Endothelial cell of umbilical vein (primary cell): ENCODE measurements at regions not wholly inside any gene's neighbourhood (a gene's known extent, or its start where the extent isn't known, plus 50 kb on each side); places are given as distances from the start of the nearest gene placed in this dataset.

Source experiments
- BruUV-seq: library from RNA; stranded (reverse); fragments of 400-500 nt; replicated peaks from 2 replicates; lab custom pipeline; 2021; lab: Mats Ljungman, UMichigan
- CTCF ChIA-PET: fragments of 300-600, 350-600 bp; sonication (Branson Sonifier 250); formaldehyde crosslinking; loops from one replicate; lab custom pipeline; 2021; ENCODE audit warnings: antibody characterized with exemption, inconsistent platforms; lab: Charles Lee
- POLR2A ChIA-PET: fragments of 300-600, 350-600 bp; sonication (Branson Sonifier 250); formaldehyde crosslinking; loops from one replicate; lab custom pipeline; 2021; ENCODE audit warnings: antibody characterized with exemption, inconsistent platforms; lab: Charles Lee
- DNase-seq: peaks from one replicate; pipeline ENCODE4 v3.0.0-alpha.2; 2011; ENCODE audit warnings: low read depth, low spot score
- FAIRE-seq: peaks from 2 replicates; lab custom pipeline; 2011; peaks lifted over from hg19 to GRCh38; lab: Jason Lieb, UNC
- H2AFZ ChIP-seq: 2 replicates; pipeline ENCODE4 v1.6.0; 2012; ENCODE audit warnings: low read depth, low read length, control low read depth, inconsistent platforms
- H3K27ac ChIP-seq: 2 replicates; pipeline ENCODE4 v1.5.1; 2011; ENCODE audit warnings: low read depth, mild to moderate bottlenecking, control low read depth, low read length, moderate library complexity; ENCODE audit not compliant: insufficient read depth
- H3K27me3 ChIP-seq, 2 experiments: 2 replicates each; pipeline versions ENCODE4 v1.6.0 to v1.6.1; 2011; ENCODE audit warnings: low read length in 2 of 2, mixed read lengths in 1 of 2; ENCODE audit not compliant: control insufficient read depth in 2 of 2, insufficient read depth in 2 of 2
- H3K36me3 ChIP-seq, 2 experiments: 2 replicates in 1 of 2; 3 replicates in 1 of 2; pipeline ENCODE4 v1.5.1; 2011; ENCODE audit warnings: low read length in 2 of 2, mild to moderate bottlenecking in 1 of 2, moderate library complexity in 1 of 2; ENCODE audit not compliant: control insufficient read depth in 2 of 2, insufficient read depth in 2 of 2; ENCODE audit errors: extremely low read depth in 1 of 2
- H3K4me1 ChIP-seq: 3 replicates; pipeline ENCODE4 v1.5.1; 2011; ENCODE audit warnings: mild to moderate bottlenecking, low read length; ENCODE audit not compliant: control insufficient read depth, insufficient read depth; ENCODE audit errors: extremely low read depth
- H3K4me2 ChIP-seq: 2 replicates; pipeline ENCODE4 v1.6.1; 2011; ENCODE audit warnings: low read length, control low read depth, mixed read lengths; ENCODE audit not compliant: insufficient read depth
- H3K4me3 ChIP-seq, 3 experiments: fragments of 200-600 bp in 1 of 3; sonication (generic), shearing (Covaris generic) in 1 of 3; replicated peaks in 1 of 3; 2 replicates each; pipeline ENCODE4 v1.5.1; 2011 to 2016; ENCODE audit warnings: control low read depth in 3 of 3, low read length in 3 of 3, mild to moderate bottlenecking in 2 of 3, inconsistent platforms in 1 of 3, low read depth in 1 of 3, moderate library complexity in 1 of 3; ENCODE audit not compliant: insufficient read depth in 1 of 3
- H3K79me2 ChIP-seq: 2 replicates; pipeline ENCODE4 v1.6.0; 2012; ENCODE audit warnings: low read length, inconsistent platforms; ENCODE audit not compliant: control insufficient read depth, insufficient read depth
- H3K9ac ChIP-seq: replicated peaks from 2 replicates; pipeline ENCODE3; 2011; ENCODE audit warnings: low read length, control low read depth; ENCODE audit not compliant: insufficient read depth; ENCODE audit errors: extremely low read depth
- H3K9me1 ChIP-seq: replicated peaks from 3 replicates; pipeline ENCODE4 v1.6.0; 2011; ENCODE audit warnings: mild to moderate bottlenecking, low read length; ENCODE audit not compliant: control insufficient read depth, insufficient read depth; ENCODE audit errors: extremely low read depth
- H3K9me3 ChIP-seq: replicated peaks from 2 replicates; pipeline ENCODE4 v1.5.1; 2012; ENCODE audit warnings: low read length, inconsistent platforms; ENCODE audit not compliant: control insufficient read depth, insufficient read depth
- H4K20me1 ChIP-seq: replicated peaks from 2 replicates; pipeline ENCODE3; 2011; ENCODE audit warnings: mild to moderate bottlenecking, low read length; ENCODE audit not compliant: control insufficient read depth, insufficient read depth; ENCODE audit errors: extremely low read depth
- CTCF ChIP-seq, 2 donors: IDR thresholded peaks; 1 replicate in 1 of 2; 2 replicates in 1 of 2; pipeline ENCODE4 v1.5.1; 2011; ENCODE audit warnings: low read length in 2 of 2, mild to moderate bottlenecking in 2 of 2, moderate library complexity in 2 of 2, control low read depth in 1 of 2, inconsistent platforms in 1 of 2, low read depth in 1 of 2; ENCODE audit not compliant: insufficient read depth in 1 of 2; ENCODE audit errors: extremely low read depth in 1 of 2
- EZH2 ChIP-seq: IDR thresholded peaks from 2 replicates; pipeline ENCODE4 v1.6.1; 2012; ENCODE audit warnings: borderline replicate concordance, low read depth, mild to moderate bottlenecking, moderate library complexity, low read length, inconsistent platforms; ENCODE audit not compliant: severe bottlenecking
- FOS ChIP-seq: IDR thresholded peaks from 2 replicates; pipeline ENCODE4 v1.6.1; 2011; ENCODE audit warnings: mild to moderate bottlenecking, low read length, moderate library complexity, borderline replicate concordance; ENCODE audit not compliant: insufficient read depth
- GATA2 ChIP-seq: IDR thresholded peaks from 2 replicates; pipeline ENCODE4 v1.7.0; 2011; ENCODE audit warnings: low read depth, mild to moderate bottlenecking, moderate library complexity, mixed read lengths, low read length; ENCODE audit not compliant: insufficient read length, insufficient read depth
- JUN ChIP-seq: IDR thresholded peaks from 2 replicates; pipeline ENCODE4 v1.6.1; 2011; ENCODE audit warnings: borderline replicate concordance, low read depth; ENCODE audit not compliant: insufficient read length, insufficient read depth
- MAX ChIP-seq: IDR thresholded peaks from 2 replicates; pipeline ENCODE4 v1.6.1; 2011; ENCODE audit not compliant: insufficient read depth, insufficient read length
- MYC ChIP-seq: IDR thresholded peaks from one replicate; pipeline ENCODE4 v1.6.1; 2011; ENCODE audit warnings: mild to moderate bottlenecking, low read depth, low read length
- POLR2A ChIP-seq: IDR thresholded peaks from 2 replicates; pipeline ENCODE4 v1.6.1; 2012; ENCODE audit warnings: low read depth, mild to moderate bottlenecking, control low read depth, low read length
- POLR2AphosphoS5 ChIP-seq: IDR thresholded peaks from 2 replicates; pipeline ENCODE4 v1.6.1; 2012; ENCODE audit warnings: low read depth, mild to moderate bottlenecking, control low read depth, low read length, moderate library complexity; ENCODE audit not compliant: insufficient read depth
- dilution Hi-C: fragments of 300-500 bp; cut with MboI; formaldehyde crosslinking; loops from one replicate; pipeline ENCODE4 v1.15.0; 2019; ENCODE audit warnings: low sequenced_read_pairs; ENCODE audit not compliant: extremely low pct_ligation_motif_present
- intact Hi-C: fragments of 100-400 bp; cut with micrococcal nuclease; formaldehyde crosslinking; loops from one replicate; pipeline ENCODE4 v1.10.0; 2022

GRCh38 chr4:104128031-104128849 is 366.5 kb downstream of the CXXC4 start:
- DNase-seq (no peak), FAIRE-seq (no peak)
- intact Hi-C loops (no loop called here), dilution Hi-C loops (no loop called here)
- Histone ChIP-seq H3K4me1 (no peaks in the 10 kb centered on the region), H3K9ac (no peak overlapping the region), H3K9me3 (no peaks in the 10 kb centered on the region), H3K4me2 (no peak overlapping the region), H3K9me1 (no peaks in the 10 kb centered on the region), H3K27ac (no peak overlapping the region), H3K4me3 (no peak overlapping the region), H4K20me1 (no peaks in the 10 kb centered on the region), H3K27me3 (no peaks in the 10 kb centered on the region), H3K36me3 (no peaks in the 10 kb centered on the region), H2AFZ (no peak overlapping the region), H3K79me2 (no peaks in the 10 kb centered on the region)
- POLR2A ChIA-PET = no interaction called here
- no peak for TF ChIP-seq JUN
- no peak for TF ChIP-seq MAX
- TF ChIP-seq CTCF (IDR thresholded peaks at IDR 0.05; ENCODE audit: extremely low read depth in 1 of 2, insufficient read depth in 1 of 2, low read depth in 1 of 2, low read length in 2 of 2) = no peak
- no peak for TF ChIP-seq FOS
- TF ChIP-seq EZH2 = no peak
- TF ChIP-seq GATA2 = no peak
- TF ChIP-seq POLR2AphosphoS5 = no peak
- TF ChIP-seq POLR2A = no peak
- TF ChIP-seq MYC = no peak
- CTCF ChIA-PET = no interaction called here
- BruUV-seq = no TSS peak
